Hepatocyte (in vitro differentiated cells): ENCODE measurements at regions not wholly inside any gene's neighbourhood (a gene's known extent, or its start where the extent isn't known, plus 50 kb on each side); places are given as distances from the start of the nearest gene placed in this dataset.

Source experiments
- CTCF ChIP-seq: fragments of 200-600 bp; sonication (generic); IDR thresholded peaks from 2 replicates; pipeline ENCODE4 v1.5.1; 2016; ENCODE audit warnings: antibody characterized with exemption, mild to moderate bottlenecking; ENCODE audit not compliant: poor library complexity
- EZH2 ChIP-seq: fragments of 200-600 bp; sonication (generic); IDR thresholded peaks from 2 replicates; pipeline ENCODE4 v1.6.1; 2016; ENCODE audit warnings: antibody characterized with exemption, mild to moderate bottlenecking, borderline replicate concordance

DNA sequence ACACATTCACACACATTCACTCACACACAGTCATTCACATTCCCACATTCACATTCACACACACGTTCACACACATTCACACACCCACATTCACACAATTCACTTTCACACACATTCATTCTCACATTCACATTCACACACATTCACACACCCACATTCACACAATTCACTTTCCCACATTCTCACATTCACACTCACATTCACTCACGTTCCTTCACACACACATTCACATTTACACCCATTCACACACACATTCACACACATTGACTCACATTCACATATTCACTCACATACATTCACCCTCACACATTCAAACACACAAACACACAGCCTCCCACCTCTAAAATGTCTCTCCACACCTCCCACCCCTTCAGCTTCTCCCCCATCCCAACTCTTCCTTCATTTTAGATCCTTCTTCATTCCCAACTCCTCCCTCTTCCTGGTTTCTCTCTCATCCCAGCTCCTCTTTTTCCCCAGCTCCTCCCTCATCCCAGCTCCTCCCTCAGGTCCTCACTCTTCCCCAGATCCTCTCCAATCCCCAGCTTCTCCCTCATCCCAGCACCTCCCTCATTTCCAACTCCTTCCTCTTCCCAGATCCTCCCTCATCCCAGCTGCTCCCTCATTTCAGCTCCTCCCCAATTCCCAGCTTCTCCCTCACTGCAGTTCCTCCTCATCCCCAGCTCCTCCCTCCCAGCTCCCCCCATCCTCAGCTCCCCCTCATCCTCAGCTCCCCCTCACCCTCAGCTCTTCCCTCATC is 111.0 kb downstream of the FAM53A start:
- no peak for TF ChIP-seq EZH2
- no peak for TF ChIP-seq CTCF
